ENCODE measurements at regions not wholly inside any gene's neighbourhood (a gene's known extent, or its start where the extent isn't known, plus 50 kb on each side); places are given as distances from the start of the nearest gene placed in this dataset.

DNA sequence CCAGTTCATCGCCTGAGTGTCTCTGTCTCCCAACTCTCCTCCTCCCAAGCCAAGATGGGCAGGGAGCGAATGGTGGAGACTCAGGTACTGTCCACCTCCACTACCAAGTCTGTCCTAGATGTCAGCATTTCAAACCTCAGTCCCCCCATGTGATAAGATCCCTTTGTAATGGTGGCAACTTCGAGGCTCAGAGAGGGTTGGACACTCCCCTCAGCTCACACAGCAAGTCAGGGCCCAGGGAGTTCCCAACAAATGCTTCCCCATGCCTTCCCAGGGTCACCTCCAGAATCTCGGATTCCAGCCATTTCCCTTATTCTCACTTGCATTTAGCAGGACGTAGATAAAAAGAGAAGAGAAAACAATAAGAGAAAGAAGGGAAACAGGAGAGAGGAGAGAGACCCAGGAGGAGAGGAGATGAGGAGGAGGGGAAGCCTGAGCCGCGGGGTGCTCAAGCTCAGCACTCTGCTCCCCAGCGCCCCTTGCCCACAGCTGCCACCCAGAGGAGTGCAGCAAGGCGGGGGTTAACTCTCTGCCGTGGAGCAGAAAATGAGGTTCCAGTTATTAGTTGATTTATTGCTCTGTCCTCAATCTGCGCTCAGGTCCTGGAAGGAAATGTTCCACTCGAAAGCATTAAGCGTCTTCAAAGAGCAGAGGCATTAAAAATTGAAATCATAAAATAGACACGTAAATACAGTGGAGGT lies 84.1 kb upstream of the LINGO1 start:
- no peak for DNase-seq (ENCODE audit: low read depth in 3 of 3, low spot score in 1 of 3)

DNA sequence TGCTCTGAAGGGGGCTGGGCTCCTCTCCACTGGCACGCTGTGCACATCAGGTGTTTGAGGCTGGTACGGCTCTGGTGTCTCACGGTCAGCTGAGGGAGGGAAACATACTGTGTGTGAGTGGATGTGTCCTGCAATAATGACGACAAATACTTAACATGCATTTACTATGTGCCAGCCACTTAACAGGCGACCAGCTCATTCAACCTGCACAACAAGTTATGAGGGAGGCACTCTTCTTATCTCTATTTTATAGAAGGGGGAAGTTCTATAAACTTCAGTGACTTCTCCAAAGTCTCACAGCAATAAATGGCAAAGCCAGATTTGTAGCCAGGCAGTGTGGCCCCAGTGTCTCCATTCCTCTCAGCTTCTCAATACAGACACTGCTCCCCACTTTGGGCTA lies 83.1 kb upstream of the LINGO1 start:
- no peak for DNase-seq (ENCODE audit: low read depth in 3 of 3, low spot score in 1 of 3)

DNA sequence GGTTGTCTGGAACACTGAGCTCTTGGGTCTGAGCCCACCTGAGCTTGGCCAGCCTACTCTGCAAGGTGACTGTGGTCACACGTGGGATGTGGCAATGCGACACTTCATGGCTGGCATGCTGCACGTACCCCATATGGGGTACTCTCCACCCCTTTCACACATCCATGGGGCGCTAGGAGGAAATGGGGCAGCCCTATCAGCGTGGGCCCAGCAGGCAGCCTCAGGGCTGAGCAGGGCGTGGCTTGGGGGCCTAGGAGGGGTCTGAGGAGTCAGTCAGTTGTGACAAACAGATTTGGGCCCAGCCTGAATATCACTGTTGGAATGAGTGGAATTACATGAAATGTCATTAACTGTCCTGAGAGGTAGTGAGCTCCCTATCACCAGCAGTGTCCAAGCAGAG lies 82.3 kb upstream of the LINGO1 start:
- DNase-seq (ENCODE audit: low read depth in 3 of 3, low spot score in 1 of 3): no peak

DNA sequence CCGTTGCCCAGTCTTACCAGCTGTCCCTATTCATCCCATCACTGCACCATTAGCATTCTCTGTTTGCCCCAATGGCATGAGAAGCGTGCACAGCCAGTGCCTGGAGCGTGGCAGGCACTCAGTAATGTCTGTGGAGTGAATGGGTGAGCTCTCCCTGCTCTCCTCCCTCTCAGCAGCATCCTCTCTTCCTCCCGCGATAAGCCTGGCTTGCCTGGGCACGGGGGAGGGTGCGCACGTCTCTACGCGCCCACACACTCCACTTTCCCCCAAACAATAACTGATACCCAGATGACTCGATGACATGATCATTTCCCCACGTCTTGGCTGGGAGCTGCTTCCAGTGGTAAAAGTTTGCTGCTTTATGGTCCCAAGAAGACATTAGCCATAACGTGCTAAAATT lies 81.8 kb upstream of the LINGO1 start:
- DNase-seq (ENCODE audit: low read depth in 3 of 3, low spot score in 1 of 3): no peak

DNA sequence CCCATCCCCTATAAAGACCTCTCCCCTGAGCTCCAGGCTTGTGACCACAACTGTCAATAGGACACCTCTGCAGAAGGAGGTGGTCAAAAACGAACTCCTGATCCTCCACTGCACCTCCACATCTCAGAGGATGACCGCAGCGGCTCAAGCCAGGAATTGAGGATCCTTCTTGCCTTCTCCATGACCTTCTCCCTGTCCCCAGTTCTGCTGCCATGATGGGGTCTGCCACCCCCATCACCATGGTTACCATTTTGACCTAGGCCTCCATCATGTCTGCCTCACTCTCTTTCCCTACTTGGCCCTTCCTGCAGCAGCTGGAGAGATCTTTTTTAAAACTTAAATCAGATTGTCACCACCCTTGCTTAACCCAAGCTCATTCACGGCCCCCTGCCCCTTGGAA lies 81.3 kb upstream of the LINGO1 start:
- DNase-seq (ENCODE audit: low read depth in 3 of 3, low spot score in 1 of 3): no peak

DNA sequence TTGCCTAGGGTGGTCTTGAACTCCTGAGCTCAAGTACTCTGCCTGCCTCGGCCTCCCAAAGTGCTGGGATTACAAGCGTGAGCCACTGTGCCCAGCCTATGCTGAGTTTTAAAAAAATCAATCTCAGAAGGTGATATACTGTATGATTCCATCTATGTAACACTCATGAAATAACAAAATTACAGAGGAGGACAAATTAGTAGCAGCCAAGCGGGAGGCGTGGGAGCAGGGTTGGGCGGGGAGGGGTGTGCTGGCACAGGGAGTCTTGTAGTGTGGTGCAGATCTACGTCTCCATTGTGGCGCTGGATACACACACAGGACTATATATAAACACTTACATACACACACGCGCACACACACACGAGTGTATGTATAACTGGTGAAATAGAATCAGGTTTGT lies 80.6 kb upstream of the LINGO1 start:
- DNase-seq (ENCODE audit: low read depth in 3 of 3, low spot score in 1 of 3): no peak

DNA sequence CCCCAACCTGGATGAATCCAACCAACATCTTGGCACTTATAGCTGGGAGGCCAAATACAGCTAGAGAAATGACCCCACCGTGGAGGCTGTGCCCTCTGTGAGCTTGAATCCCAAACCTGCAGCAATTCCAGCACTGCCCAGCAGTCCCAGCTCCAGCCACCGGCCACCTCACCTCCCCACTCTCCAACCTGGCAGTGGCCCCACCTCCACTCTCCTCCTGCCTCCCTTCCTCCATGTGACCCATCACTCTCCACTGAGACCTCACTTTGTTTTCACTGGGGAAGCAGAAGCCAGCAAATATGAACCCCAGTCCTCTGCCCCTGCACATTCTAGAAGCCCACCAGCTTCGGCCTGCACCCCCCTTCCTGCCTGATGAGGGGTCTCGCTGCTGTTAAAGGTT lies 79.7 kb upstream of the LINGO1 start:
- no peak for DNase-seq (ENCODE audit: low read depth in 3 of 3, low spot score in 1 of 3)

DNA sequence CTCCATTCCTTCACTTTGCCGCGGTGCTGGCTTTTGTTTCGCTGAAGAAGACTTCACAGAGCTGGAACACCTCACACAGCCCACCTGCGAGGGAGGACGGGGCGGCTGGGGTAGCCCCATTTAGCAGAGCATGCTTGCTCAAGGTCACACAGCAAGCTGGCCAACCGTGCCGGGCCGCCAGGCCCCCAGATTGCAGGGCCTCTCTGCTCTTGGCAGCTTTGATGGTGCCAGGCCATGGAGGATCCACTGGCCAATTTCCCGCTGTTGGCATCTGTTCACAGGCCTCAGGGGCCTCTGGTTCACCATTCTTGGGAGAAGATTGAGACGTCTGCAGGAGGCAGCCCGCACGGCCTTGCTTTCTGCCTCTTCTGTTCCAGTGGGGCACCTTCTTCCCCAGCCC lies 77.9 kb upstream of the LINGO1 start:
- DNase-seq (ENCODE audit: low read depth in 3 of 3, low spot score in 1 of 3): no peak

DNA sequence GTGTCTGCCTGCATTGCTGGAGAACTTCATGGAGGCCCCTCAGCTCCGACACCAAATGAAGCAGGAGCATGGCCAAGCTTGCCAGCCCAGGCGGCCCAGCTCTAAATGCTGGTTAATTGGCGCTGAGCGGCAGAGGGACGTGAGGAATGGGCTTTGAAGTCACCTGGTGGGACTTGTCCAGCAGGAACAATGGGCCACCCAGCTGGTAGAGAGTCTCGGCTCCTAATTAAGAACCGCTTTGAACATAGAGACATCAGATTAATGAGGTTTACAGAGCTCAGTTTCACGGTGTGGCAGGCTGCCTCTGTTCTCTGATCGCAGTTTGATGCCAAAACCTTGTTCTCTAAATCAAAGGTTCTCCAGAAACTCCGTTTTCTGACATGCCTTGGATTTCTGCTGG lies 77.5 kb upstream of the LINGO1 start:
- no peak for DNase-seq (ENCODE audit: low read depth in 3 of 3, low spot score in 1 of 3)

DNA sequence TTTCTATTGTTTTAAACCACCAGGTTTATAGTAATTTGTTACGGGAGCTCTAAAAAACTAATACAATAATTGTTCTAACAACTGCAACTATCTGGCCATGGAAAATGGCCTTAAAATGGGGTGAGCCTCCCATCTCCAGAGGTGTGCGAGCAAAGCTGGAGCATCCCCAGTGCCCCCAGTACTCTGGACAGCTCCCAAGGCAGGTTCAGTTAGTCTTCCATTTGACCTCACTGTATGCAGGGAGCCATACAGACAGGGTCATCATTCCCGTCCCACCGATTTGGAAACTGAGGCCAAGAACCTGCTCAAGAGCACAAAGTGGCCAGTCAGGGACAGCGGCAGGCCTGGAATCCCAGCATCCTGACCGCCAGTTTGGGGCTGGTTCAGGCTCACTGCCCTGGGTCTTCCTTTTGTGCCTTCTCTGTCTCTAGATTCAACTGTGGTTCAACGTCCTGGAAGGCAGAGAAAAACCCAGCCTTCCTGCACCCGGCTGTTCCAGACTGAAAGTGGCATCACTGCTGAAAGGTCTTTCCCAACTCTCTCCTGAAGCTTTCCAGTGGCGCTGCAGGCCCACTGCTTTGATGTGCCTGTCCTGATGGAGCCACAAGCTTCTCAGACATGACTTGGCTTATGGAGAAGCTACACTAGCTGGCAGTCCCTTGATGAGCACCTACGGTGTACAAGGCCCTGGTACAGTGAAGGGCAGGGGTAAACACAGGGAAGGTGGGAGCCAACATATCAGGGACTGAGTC lies 76.6 kb upstream of the LINGO1 start:
- no peak for DNase-seq (ENCODE audit: low read depth in 3 of 3, low spot score in 1 of 3)

DNA sequence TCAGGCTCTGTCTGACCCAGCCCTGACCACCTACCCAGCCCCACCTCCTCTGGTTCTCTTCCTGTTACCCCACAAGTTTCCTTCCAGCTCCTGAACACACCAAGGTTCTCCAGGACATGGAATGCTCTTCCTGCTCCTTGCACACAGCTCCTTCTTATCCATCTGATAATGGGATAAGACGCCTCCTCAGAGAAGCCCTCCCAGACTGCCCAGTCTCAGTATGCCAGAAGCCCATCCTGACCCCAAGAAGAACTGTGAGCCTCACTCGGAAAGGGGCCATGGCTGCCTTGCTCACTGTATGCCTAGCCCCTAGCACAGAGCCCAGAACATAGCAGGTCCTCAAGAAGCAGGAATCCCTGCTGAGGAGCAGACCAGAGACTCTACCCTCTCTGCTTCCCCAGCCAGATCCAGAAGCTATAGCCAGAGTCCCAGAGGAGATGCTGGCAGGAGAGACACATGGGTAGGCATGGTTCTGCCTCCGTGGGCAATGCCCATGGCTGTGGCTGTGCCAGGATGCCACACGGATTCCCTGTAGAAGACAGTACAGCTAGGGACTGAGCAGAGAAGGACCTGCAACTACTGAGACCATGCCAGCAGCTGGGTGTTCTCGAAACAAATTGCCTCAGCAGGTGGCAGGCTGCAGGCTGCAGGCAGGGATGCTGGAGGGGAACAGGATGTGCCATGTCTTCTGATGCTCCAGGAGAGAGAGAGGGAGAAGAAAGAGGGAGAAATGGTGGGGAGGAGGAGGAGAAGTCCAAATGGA lies 74.0 kb upstream of the LINGO1 start:
- DNase-seq (ENCODE audit: low read depth in 3 of 3, low spot score in 1 of 3): no peak

DNA sequence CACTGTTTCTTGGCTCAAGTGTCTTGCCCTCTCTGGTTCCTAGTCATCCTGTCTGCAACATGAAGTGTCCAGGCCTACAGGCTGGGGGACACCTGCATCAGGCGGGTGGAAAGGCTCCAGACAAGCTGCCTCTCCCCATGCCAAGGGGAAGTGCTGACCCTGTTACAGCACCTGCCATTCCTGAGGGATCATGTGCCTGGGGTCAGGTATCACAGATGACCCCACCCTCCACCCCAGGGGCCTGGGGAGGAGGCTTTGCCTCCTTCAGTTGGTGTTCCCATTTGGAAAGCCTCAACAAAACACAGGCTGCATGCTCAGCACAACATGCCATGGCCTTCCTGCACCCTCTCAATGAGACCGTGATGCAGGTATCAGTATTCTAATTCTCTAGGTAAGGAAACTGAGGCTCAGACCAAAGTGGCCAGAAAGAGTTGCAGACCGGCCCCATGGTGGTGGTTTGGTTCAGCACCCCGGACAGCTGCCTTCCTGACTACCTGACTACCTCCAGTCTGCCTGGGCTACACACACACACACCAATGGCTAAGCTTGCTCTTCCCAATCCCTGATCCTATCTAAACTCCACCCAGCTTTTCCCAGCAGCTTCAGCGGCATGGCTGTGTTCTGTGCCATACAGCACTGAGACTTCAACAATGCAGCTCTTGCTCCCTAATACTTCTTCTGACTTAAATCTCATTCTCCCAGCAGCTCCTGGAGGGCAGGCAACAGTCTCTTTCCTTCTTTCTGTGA lies 69.7 kb upstream of the LINGO1 start:
- no peak for DNase-seq (ENCODE audit: low read depth in 3 of 3, low spot score in 1 of 3)

DNA sequence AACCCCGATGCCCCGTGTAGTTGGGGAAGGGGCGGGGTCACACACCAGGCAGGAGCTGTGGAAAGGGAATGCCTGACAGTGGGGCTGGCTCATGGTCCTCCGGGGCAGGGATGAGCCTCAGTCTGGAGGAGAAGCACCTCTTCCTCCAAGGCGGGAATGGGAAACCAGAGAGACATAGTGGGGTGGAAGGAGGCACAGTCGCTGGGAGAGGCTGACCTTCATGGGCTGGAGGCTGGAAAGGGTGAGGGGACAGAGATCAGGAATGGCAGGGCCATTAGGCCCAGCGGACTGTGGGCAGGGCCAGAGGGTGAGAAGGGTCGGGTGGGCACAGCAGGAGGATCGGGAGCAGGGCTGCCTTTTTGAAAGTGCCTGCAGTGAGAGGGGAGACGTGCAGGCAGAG lies 65.8 kb upstream of the LINGO1 start:
- no peak for DNase-seq (ENCODE audit: low read depth in 3 of 3, low spot score in 1 of 3)

DNA sequence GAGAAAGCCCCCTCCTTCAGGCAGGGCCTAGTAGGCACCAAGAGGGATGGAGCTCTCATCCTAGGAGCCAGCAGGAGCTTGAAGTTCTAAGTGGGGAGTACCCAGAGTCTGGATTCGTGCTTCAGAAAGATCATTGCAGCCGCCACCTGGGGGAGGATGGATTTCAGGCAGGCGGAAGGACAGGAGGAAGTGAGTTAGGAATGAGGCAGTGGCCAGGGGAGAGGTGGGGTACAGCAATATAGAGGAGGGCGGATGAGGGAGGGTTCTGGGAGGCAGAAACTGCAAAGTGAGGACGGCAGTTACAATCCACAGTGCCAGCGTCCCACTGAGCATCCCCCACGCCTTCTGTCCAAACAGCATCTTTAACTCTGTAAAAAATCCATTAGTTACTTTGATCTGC lies 65.2 kb upstream of the LINGO1 start:
- DNase-seq (ENCODE audit: low read depth in 3 of 3, low spot score in 1 of 3): no peak

DNA sequence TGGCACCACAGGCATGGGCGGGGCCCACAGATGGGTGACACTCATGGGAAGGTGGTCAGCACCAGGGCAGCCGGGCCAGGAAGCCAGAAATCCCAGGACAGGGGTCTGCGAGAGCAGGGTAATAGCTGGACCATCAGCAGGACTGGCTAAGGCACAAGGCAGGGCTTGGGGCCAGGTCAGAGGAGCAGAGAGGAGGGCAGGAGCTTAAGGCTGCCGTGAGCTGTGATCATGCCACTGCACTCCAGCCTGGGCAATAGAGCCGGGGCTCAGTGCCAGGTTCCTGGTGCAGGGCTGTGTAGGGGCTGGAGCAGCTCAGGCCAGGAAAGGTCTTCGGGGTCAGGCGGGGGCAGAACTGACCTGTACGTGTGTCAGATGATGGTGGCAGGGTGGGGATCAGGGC lies 64.2 kb upstream of the LINGO1 start:
- DNase-seq (ENCODE audit: low read depth in 3 of 3, low spot score in 1 of 3): no peak

DNA sequence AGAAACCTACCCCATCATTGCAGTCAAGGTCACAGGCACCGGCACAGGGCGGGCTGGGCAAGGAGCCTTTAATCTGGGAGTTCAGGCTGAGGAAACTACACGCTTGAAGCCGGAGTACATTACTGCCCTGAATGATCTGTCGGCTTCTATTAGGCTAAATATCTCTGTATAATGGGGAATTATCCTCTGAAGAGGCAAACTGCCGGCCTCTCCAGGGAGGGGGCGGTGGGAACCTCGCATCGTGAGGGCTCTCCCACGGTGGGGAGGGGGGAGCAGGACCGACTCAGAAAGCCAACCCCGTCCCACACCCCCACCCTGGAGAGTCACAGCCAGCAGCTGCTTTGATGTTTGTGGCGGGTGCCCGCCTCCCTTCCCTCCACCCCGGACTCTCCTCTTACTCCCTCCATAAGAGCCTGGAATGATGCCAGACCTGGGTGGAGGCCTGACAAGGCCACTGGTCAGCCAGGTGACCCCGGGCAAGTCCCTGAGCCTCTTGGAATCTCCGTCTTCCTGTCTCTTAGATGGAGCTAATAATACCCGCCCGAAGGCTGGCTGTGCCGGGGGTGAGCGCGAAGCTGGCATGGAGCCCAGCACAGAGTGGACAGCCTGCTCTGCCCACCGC lies 63.4 kb upstream of the LINGO1 start:
- DNase-seq (ENCODE audit: low read depth in 3 of 3, low spot score in 1 of 3): no peak

DNA sequence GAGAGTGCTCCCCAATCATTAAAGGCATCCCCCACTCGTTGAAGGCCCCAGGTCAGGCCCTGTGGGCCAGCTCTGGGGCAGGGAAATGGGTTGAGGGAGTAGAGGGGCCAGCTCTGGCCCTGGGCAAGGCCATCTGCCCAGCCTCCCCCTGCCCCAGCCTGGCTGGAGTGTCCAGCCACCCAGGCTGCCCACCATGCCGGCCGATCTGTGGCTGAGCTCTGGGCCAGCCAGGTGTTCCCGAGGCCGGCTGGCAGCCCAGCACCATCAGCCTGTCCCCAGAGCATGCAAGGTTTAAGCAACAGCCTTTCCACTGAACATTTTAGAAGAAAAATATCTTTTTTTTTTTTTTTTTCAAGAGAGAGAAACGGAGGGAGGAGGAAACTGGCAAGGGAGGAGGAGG lies 62.8 kb upstream of the LINGO1 start:
- no peak for DNase-seq (ENCODE audit: low read depth in 3 of 3, low spot score in 1 of 3)

DNA sequence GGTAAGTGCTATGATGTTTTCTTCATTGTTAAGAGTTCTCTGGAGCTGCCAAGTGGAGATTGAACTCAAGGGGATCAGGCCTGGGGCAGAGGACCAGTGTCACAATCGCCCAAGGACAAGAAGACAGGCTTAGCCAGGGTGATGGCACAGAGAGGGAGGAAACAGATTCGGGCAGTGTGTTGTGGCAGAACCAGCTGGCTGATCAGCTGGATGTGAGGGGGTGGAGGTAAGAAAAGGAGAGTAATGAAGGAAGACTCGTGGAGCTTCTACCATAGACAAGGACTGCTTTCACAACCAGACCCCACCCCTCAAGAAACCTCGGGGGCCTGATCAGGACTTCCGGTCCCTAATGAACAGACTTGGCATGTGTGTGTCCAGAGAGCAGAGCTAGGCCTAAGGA lies 60.9 kb upstream of the LINGO1 start:
- no peak for DNase-seq (ENCODE audit: low read depth in 3 of 3, low spot score in 1 of 3)

DNA sequence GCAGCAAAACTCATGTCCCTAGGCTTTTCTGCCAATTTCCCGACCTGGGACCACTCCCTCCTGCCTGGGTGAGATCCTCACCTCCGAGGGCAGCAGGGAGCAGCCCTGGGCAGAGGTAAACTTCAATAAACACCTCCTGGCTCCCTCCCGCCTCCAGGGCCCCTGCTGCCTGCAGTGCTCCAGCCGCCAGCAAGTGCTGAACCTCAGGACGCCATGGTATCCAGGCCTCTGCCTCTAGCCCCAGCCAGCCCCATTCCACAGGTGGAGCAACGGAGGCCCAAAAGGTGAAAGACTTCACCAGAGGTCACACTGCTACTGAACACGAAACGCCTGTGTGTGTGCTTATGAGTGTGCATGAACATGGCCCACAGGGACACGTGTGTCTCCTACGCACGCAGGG lies 59.9 kb upstream of the LINGO1 start:
- no peak for DNase-seq (ENCODE audit: low read depth in 3 of 3, low spot score in 1 of 3)

DNA sequence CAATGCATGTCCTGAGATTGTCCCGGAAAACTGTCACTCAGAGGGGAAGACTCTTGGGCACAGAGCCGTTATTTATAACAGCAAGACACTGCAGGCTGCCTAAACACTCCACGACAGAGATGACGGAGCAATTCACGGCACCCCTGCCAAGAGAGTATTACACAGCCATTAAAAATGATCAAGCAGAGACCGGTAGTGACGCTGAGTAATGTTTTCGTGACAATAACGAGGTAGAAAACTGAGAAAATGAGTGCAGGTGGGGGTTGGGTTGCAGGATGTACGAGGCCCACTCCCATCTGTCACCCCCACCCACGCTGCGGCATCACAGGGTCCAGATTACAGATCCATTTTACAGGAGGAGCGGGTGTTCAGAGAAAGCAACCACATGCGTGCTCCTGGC lies 58.9 kb upstream of the LINGO1 start:
- no peak for DNase-seq (ENCODE audit: low read depth in 3 of 3, low spot score in 1 of 3)

DNA sequence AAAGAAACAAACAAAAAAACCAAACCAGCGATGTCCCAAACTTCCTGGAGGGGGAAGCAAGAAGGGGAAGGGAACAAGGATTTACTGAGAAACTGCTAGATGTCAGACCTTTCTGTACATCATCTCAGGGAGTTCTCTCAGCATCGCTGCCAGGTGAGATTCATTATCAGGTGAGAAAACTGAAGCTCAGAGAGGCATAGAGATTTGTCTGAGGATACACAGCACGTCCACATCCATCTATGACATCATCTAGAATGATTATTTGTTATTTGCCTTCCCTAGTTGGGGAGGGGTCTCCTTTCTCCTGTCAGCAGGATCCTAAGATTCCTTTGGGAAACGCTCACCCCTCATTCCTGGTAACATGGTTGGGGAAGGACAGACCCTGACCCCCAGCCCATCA lies 57.1 kb upstream of the LINGO1 start:
- no peak for DNase-seq (ENCODE audit: low read depth in 3 of 3, low spot score in 1 of 3)

Measured in stimulated activated CD4-positive, alpha-beta T cell treated with anti-CD3 and anti-CD28 coated beads, TNF-alpha, amount 100 ng/mL, for 1 hour (primary cell).